ENCODE measurements at regions not wholly inside any gene's neighbourhood (a gene's known extent, or its start where the extent isn't known, plus 50 kb on each side); places are given as distances from the start of the nearest gene placed in this dataset.

- DNase-seq (ENCODE audit: low spot score) = no peak
Observed at GRCh38 chr9:103789686-103790085, 304.4 kb upstream of the SMC2 start.

DNA sequence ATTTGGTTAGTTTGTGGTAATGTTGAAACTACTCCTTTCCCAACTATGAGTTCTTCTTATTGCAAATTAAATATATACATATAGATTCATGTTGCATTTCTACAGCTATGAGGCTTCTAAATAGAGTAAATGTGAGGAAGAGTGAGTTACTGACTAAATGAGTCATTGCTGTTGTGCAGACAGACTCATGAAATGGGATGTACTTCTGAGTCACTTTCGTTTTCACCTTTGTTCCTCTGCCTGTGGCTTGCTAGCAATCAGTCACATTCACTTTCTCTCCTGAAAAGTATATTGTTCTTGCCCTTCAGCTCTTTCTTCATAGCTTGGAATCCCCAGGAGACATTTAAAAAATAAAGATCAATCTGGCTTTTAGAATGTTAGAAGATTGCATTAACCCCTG lies 295.5 kb upstream of the SMC2 start:
- DNase-seq (ENCODE audit: low spot score) = no peak

- DNase-seq (ENCODE audit: low spot score) = no peak
Observed at GRCh38 chr9:103799959-103800358, 294.1 kb upstream of the SMC2 start.

GRCh38 chr9:103802068-103802467 lies 292.0 kb upstream of the SMC2 start:
- DNase-seq (ENCODE audit: low spot score) = no peak

- no peak for DNase-seq (ENCODE audit: low spot score)
Observed at GRCh38 chr9:103803245-103803644, 290.9 kb upstream of the SMC2 start.

DNA sequence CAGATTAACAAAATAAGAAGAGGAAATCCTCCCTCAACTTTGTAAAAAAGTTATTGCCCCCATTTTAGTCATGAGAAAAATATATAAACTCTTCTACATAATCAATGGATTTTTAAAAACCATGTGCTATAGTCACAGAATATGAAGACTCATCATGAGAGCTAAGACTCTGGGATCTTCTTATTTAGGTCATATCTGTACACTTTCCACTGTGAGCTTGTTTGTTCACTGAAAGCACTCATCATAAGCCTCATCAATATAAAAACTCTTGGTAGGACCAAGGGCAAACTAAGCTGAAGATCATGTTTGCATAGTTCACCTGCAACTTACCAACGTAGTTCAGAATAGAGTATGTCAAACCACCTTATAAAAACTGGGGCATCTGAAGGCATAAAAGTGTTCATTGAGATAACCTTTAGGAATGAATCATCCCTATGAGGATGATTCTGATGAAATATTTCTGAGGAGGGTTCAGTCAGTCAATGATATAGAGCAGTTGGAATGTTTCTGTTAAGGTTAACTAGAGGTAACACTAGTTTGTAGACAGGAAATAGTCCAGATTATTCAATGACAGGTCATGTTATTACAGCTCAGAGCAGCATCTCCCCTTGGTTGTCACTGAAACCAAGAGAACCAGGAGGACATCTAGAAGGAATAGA lies 289.9 kb upstream of the SMC2 start:
- DNase-seq (ENCODE audit: low spot score) = no peak

DNA sequence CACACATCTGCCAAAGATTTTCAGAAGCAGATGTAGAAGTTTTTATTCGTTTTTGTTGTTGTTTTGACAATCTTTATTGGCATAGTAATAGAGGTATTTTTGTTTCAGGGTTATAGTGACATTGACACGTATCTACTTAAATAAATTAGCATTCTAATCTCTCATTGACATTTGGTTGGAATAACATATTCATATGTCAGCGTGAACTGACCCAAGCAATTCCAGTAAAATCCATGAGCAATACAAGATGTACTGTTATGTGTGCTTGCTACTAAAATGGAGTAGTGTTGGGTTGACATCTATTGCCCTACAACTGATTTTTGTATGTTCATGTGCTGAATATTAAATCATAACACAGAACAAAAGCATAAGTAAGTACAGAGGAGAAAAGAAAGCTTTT lies 284.4 kb upstream of the SMC2 start:
- DNase-seq (ENCODE audit: low spot score) = no peak

DNA sequence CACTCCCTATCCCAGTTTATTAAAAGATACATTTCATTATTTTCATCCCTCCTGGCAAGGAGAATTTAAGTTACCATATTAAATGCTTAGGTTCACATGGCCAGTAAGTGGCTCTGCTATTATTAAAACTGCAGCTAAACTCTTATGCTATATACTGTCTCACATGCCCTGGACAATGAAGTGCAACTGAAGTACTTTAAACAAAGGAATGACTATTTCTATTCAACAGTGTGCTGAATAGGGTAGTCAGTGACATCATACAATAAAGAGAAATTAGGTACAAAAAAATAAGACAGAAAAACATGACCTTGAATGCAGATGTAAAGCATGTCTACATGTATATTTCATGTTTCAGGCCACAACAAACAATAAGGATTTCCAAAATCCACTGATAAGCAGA lies 282.6 kb upstream of the SMC2 start:
- no peak for DNase-seq (ENCODE audit: low spot score)

DNA sequence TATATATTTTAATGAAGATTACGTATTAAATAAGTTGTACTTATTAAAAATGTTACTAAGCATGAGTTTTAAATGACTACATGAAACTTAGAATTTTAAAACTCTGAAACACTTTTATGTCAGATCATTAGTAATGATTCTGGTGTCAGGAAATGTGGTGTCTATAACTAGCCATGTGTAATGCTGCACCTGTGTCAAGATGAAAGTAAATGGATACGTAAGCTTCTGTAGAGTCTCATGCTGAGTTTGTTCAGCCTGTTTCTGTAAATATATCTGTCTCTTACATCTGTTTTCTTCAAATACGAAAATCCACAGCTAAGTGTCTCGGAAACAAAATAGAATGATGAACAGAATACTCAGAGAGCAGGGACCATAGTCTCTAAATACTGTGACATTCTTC lies 278.0 kb upstream of the SMC2 start:
- no peak for DNase-seq (ENCODE audit: low spot score)

DNA sequence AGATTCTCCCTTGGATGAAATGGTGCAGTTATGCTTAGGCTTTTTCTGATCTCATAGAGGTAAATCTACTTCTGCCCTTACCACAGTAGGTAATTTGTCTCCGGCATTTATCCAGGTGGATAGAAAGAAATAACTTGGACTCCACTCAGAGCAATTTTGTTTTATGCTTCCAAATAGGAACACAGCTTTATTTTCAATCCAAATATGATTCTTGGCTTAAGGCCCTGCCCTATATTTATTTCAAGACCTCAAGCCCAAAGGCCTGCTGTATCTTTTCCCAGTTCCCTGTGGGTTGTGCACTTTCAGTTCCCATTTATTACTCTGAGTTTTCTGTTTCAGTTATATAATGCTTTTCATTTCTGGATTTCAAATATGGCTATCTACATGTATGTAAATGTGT lies 274.2 kb upstream of the SMC2 start:
- DNase-seq (ENCODE audit: low spot score) = no peak

DNA sequence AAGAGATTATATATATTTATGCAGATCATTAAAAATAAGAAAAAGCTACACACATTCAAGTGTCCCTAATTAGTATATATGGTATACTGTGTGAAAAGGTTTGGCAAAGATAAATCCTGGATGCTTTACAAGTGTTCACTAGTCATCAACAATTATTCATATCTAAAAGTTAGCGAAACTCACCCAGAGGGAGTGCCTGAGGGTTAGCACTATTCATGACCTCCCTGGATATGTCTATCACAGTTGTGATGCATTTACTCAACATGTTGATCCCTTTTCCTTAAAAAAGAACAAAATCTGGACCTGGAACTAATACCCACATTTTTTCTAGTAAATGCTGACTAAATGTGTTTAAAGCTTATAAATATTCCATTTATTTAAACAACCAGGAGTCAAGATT lies 273.0 kb upstream of the SMC2 start:
- no peak for DNase-seq (ENCODE audit: low spot score)

DNA sequence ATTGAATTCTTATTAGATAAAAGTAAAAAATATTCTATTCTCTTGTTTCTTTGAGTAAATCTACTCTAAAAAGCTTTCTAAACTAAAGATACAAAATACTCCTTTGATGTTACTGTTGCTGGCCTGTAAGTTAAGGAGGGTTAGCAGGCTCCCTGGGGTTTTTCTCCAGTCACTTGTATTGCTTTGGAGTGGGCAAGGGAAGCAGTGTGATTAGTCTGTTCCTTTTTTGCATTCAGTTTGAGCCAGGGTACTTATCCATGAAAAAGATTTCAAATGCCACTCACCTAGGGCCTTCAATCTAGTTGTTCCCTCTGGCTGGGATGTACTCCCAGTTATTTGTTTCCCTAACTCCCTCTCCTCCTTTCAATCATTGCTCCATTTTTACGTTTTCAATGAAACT lies 256.2 kb upstream of the SMC2 start:
- DNase-seq (ENCODE audit: low spot score) = no peak

DNA sequence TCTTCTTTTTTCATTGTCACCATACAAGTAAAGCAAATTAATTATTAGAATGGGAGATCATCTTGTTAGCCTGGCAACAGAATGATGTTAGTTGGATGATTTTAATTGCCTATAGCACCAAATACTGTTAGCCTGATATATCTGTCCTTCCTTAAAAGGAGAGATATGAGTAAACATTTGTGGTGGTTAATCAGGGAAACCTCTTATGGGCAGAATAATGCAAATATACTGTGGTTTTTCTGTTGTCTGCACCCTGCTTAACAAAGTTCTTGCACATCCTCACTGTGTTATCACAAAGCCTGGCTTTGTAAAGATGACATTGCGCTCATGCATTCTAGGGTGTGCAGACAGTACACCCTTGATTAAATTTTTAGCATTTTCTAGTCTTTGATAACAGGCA lies 254.9 kb upstream of the SMC2 start:
- DNase-seq (ENCODE audit: low spot score) = no peak

DNA sequence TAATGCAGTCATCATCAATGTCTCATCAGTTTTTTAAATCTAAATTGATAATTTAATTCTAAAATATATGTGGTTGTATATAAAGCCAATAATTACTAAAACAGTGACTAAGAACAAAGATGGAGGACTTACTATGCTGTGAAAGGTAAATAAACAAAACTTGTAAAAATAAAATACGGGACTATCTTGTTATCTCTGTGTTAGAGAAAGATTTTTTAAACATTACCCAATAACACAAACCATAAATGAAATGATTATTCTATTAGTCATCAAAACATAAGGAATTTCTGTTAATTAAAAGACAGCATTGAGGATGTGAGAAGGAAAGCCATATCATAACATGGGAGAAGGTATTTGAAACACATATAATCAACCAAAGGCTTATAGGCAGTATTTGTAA lies 226.2 kb upstream of the SMC2 start:
- DNase-seq (ENCODE audit: low spot score) = no peak

DNA sequence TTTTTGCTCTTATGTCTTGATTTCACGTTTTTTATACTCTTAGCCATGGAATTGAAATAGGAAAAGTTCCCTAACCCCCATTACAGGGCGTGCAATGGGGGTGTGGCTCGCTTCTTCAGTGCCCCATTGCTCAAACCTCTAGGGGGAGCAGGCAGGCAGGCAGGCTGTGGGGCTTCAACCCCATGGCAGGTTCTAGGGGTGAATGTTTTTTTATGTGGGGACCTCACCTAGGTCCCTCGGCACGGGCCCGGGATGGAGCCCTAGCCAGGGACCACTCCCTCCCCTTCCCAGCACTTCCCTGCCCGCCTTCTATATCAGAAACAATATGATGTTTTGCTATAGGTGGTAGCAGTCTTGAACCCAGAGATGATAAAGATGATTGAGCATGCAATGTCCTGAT lies 221.3 kb upstream of the SMC2 start:
- DNase-seq (ENCODE audit: low spot score) = no peak

DNA sequence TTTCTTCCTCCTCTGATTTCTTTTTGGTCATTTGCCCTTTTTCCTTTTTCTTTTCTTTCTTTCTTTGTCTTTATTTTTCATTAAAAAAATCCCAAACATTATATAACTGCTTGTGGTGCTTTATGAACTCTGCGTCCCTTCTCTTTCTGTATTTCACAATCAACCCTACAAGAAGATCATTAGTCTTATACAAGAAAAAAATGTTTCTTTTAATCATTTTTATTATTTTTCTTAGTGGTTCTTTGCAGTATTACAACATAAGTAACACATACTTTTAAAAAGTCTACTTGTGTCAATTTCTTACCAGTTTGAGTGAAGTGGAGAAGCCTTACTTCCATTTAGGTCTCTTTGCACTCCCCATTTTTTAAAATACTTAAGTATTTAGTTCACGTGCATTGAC lies 212.7 kb upstream of the SMC2 start:
- DNase-seq (ENCODE audit: low spot score) = no peak

- no peak for DNase-seq (ENCODE audit: low spot score)
Observed at GRCh38 chr9:103889989-103890388, 204.1 kb upstream of the SMC2 start.

DNA sequence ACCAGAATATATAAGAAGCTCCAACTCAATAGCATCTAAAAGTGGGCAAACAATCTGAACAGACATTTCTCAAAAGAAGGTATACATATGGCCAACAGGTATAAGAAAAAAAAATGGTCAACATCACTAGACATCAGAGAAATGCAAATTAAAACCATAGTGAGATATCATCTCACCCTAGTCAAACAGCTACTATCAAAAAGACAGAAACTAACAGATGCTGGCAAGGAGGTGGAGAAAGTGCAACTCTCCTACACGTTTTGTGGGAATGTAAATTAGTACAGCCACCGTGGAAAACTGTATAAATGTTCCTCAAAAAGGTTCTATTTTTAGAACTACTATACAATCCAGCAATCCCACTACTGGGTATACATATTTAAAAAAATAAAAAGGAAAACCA lies 199.9 kb upstream of the SMC2 start:
- no peak for DNase-seq (ENCODE audit: low spot score)

- no peak for DNase-seq (ENCODE audit: low spot score)
Observed at GRCh38 chr9:103898550-103898949, 195.6 kb upstream of the SMC2 start.

DNA sequence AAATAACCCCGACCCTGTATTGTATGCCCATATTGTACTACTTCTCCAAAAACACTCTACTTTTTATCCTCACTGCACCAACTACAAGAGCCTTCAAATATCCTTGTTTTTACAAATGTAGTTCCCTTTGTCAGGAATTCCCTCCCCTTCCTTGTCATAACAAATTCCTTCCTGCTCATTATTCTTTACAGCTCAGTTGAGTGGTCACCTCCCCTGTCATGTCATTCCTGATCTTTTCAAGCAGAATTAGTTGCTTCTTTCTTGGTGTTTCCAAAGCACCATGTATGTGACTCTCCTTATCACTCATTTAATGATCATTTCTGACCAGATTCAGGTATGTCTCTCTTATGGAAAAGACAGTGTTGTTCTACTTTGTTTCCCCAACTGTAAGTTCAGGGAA lies 194.2 kb upstream of the SMC2 start:
- no peak for DNase-seq (ENCODE audit: low spot score)

GRCh38 chr9:103900466-103900865 lies 193.6 kb upstream of the SMC2 start:
- DNase-seq (ENCODE audit: low spot score) = peak; percentile 22

- DNase-seq (ENCODE audit: low spot score) = no peak
Observed at GRCh38 chr9:103902263-103902662, 191.8 kb upstream of the SMC2 start.

DNA sequence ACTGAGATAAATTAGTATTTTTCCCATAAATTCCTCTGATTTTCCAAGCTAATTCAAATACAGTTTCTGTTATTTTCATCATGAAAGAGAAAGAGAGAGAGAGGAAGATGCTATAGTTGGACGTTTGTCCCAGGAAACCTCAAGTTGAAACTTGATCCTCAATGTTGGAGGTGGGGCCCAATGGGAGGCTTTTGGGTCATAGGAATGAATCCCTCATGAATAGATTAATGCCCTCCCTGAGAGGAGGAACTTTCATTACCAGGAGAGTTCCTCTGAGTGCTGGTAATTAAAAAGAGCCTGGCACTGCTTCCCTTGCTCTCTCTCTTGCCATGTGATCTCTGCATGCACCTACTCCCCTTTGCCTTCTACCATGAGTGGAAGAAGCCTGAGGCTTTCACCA lies 189.9 kb upstream of the SMC2 start:
- DNase-seq (ENCODE audit: low spot score) = no peak

- DNase-seq (ENCODE audit: low spot score) = no peak
Observed at GRCh38 chr9:103913899-103914298, 180.2 kb upstream of the SMC2 start.
